Suppressor macrophage treated with lipopolysaccharide for 4 hours (primary cell): ENCODE measurements at regions not wholly inside any gene's neighbourhood (a gene's known extent, or its start where the extent isn't known, plus 50 kb on each side); places are given as distances from the start of the nearest gene placed in this dataset.
A peak's percentile ranks its signal among the peaks of the same experiment; 100 is the strongest.

Source experiments
- DNase-seq: peaks from one replicate; pipeline ENCODE4 v3.0.0-alpha.2; 2020

DNA sequence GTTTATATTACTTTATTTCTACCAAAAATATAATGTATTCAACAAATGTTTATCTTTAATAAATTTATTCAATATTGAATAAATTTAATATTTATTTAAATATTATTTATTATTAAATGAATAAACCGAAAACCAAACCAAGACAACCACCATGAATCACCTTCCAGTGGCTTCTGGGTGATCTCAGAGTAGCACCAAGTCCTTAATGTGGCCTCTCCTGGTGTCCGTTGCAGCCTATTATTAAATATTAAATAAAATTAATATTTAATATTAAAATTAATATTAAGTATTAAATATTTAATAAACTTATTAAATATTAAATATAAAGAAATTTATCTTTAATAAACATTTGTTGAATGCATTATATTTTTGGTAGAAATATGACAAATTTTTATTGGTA lies 143.3 kb upstream of the PLPP4 start:
- DNase-seq, result no peak

DNA sequence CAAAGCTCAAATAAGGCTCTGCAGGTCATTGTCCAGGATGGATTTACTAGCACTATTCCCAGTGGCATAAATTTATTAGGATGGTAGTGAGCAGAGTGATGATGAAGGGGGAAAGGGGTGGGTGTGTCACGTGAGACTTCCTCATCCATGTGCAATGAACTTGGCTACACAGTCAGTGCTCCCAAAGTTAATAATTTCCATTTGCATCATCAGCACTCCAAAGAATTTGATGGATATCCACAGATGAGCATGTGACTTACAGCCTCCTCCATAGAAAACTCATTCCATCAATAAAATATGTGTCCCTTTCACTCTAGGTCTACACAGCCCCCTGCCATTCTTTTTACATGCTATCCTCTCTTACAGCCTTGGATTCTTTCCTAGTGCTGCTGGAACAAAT lies 142.6 kb upstream of the PLPP4 start:
- DNase-seq, result no peak

DNA sequence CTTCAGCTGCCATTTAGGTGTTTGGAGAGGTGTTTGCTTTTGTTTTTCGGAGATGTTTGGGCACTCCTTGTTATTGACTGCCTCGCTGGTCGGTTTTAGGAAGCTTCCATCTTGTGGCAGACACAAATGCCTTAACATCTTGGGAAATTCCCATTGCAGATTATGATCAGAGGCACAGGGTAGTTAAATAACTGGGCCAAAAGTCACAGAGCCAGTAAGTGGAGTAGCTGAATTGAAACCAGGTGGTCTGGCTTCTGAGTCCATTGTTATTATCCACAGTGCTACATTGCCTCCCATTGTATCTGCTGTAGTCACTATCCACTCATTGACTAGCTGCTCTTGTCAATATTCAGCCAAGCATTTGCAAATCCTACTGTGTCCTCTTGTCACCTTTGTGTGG lies 138.2 kb upstream of the PLPP4 start:
- no peak for DNase-seq

DNA sequence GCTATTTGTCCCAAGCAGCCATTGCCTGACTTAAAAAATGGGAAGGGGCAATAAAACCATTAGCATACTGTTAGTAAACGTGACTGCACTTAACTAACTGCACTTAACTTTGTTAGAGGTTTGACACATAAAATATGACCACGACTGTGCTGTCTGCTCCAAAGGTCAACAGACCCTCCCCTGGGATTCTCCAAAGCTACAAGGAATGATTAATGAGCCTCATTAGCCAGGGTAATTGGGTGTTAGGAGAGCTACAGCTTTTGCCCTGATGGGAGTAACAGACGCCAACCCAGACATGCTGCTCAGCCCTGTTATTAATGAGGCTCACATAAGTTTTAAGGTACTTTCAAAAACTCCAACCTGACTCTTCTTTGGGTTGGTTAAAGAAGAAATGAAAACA lies 129.4 kb upstream of the PLPP4 start:
- DNase-seq, result no peak

DNA sequence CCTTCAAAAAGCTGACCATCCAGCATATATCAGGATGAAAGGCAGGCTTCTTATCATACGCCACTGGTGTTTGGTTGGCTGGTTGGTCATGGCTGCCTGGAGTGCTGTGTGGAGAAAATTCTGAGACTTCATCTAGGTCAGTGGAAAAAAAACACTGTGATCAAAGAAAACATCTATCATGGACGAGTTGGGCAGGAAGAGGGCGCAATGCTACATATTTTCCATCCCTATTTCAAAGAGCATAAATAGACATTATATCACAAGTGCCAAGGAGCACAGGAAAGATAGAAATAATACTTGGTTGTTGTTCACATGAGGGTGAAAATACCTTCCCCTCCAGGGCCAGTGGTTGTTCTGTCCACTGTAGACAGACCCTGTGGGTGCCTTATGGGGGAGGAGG lies 128.4 kb upstream of the PLPP4 start:
- DNase-seq, result no peak

DNA sequence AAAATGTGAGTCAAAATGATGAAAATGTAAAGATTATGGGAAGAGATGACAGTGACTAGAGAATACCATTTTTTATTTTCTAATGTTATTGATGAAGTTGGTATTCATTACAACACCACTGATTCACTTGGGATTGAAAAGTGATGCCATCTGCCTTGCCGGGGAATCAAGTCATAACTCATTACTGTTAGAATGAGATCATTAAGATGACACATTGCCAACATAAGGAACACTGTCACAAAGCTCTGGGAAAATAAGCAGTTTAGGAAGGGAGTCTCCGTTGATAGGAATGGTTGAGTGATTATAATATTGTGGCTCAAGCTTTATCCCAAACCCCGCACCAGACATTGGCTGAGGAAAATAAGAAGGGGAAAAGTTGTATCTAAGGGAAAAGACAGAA lies 121.5 kb upstream of the PLPP4 start:
- peak; percentile 3 for DNase-seq

DNA sequence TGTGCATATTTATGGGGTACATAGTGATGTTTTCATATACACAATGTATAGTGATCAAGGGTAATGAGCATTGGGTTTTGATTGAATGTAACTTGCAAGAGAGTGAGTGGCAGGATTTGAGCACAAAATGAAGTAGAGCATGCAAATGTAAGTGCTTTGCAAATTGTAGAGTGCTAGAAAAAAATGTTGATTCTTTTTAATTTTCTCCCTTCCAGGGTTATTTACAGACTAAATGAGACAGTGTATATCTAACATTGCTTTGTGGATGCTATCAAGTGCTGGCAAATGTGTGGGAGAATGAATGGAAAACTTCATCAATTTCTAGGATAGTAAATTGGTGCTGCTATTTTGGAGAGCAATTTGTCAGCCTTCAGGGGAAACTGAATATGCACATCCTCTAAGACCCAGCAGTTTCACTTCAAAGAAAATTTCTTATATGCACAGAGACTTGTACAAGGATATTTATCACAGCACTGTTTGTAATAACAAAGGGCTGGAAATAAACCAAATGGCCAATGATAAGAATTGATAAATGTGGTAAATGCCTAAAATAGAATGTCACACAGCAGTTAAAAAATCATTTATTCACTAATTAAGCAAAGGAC lies 120.6 kb upstream of the PLPP4 start:
- no peak for DNase-seq

DNA sequence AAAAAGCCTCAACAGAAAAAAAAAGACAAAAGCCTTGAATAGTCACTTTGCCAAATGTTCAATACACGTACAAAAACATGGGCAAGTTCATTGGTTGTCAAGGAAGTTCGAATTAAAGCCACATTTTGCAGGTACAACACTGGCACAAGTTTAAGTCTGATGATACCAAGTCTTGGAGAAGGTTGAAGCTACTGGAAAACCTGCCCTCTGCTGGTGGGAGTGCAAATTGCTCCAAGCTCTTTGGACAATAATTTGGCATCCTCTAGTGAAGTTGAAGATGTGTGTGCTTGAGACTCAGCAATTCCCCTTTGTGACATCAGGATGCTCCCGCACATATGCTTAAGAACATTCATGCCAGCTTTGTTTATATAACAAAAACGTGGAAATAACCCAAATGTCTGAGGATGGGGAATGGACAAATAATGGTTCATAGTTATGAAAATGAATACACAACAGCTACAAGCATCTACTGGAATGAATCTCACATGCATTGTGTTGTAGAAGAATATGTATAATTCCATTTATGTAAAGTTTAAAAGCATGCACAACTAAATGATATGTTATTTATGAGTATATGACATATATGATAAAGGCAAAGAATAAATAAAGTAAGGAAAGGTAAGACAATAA lies 120.0 kb upstream of the PLPP4 start:
- peak; percentile 65 for DNase-seq

DNA sequence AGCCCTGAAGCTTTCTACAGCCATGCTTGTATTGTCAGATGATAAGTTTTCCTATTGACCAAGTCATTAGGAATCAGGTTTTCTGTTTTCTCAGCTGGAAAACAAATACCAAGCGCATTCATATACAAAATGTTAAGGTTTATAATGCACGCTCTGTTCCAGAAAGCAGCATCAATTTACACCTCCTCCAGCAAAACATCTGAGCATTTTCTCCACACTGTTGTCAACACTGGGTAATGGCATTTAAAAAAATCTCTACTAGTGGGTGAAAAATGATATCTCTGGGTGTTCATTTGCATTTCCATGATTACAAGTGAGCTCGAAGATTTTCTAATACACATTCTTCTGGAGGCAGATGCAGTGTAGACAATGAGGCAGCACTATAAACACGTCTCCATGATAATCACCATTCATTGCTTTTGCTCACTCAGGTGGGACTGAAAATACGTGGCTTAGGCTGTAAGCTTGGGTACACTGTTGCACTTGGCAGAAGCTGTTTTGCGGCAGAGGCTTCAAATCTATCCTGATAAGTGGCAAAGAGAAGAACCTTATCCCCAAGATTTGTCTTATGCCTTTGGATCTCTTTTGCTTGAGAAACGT lies 114.8 kb upstream of the PLPP4 start:
- DNase-seq, result no peak

DNA sequence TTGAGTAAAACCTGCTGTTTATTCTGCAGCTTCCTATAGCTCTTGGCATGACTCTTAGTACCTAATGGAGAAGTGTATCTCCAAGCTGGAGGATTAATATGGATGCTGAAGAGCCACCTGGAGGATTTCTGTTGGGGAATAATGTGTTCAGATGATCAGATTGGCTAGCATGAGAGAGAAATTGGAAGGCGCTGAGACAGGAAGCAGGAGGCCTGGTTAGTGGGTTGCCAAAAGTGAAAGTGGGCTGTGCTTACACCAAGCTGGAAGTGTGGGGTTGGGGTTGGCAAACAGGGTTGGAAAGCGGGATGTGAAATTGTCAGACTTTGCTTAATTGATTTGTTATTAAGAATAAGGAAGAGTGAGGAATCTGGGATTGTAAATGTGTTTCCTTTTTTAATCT lies 111.8 kb upstream of the PLPP4 start:
- no peak for DNase-seq

DNA sequence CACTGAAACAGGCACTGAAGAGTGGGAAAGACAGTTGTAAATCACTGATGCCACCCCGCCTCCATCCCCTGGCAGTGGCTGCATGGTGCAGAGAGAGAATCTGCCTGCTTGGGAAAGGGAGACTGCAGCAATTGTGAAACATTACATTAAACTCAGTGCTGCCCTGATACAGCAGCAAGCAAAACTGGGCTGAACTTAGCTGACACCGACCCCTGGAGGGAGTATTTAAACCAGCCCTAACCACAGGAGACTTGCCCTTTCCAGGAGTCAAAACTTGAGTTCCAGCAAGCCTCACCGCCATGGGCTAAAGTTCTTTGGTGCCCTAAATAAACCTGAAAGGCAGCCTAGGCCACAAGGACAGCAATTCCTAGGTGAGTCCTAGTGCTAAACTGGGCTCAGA lies 109.4 kb upstream of the PLPP4 start:
- no peak for DNase-seq

DNA sequence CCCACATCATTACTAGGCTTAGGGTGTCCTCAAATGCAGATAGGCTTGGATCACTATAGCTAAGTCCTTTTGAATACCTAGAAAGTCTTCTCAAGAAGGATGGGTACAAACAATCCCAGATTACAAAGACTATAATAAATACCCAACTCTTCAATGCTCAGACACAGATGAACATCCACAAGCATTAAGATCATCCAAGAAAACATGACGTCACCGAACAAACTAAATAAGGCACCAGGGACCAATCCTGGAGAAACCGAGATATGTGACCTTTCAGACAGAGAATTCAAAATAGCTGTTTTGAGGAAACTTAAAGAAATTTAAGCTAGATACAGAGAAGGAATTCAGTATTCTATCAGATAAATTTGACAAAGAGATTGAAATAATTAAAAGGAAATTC lies 108.0 kb upstream of the PLPP4 start:
- no peak for DNase-seq

DNA sequence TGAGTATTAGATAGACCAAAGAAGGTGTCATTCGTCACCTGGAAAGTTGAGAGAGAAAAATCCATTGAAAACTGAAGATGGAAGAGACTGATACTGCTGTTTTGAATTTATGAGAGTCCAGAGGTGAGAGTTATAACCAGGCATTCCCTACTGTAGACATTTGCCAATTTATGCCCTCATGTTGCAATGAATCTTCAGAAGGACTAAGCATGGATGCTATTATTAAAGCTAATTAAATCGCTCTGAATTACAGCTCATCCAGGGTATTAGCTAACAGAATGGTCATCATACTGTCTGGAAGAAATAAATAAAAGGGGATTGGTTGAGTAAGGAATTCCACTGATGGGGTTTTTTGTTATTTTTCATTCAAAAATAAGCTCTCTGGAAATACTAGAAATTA lies 101.6 kb upstream of the PLPP4 start:
- DNase-seq, result no peak

DNA sequence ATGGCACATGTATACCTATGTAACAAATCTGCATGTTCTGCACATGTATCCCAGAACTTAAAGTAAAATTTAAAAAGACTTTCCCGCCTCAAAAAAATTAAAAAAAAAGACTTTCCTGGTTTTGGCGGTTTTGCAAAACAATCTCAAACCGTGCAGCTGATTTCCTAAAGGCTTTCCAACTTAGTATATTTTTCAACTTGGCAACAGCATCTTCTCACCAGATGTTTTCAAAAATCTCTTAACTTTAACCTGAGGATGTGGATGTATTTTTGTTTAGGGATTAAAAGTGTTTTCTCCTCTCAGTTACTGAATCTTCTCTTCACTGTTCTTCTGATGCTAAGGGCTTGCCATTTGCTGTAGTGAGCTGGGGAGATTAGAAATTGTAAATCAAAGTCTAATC lies 96.5 kb upstream of the PLPP4 start:
- no peak for DNase-seq

DNA sequence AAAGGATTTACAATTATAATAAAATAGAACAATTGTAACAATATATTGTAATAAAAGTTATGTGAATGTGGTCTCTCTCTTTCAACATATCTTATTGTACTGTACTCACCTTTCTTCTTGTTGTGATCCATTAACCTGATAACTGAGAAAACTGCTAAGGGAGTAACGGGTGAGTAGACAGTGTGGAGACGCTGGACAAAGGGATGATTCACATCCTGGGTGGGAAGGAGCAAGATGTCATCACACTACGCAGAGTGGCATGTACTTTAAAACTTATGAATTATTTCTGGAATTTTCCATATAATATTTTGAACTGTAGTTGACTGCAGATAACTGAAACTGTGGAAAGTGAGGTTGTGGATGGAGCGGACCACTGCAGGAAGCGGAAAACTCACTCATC lies 91.2 kb upstream of the PLPP4 start:
- no peak for DNase-seq

DNA sequence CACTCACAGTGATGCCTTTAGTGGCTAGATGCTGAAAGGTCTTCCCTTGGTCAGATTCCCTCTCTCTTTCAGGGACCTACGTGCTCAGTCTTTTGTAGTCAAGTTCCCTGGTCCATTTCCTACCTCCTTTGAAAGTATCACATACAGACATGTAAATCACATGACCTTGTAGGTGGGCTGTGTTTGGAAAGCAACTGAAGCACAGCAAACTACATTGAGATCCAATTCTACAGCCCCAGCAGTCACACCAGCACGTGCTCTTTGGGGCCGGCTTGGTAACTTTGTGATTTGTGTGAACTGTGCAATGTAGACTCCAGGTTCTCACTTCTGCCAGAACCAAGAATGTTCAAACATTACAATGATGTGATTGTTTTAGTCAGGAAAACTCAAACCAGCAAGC lies 89.7 kb upstream of the PLPP4 start:
- DNase-seq, result no peak

DNA sequence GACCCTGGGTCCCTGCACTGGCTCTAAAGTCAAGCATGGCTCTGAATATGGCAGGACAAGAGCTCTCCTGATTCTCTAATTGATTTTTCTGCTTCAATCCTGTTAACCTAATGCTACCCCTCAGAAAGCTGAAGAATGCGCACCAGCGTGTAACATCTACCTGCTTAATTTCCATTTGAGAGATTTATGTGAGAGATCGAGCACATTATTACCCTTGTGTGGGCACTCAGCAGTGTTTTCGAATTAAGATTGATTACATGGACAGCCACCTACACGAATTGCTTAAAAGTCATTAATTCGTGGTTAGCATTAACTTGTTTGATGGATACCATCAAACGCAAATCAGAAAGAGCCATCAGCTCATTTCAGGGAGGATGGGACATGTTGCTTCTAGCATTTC lies 88.7 kb upstream of the PLPP4 start:
- no peak for DNase-seq

DNA sequence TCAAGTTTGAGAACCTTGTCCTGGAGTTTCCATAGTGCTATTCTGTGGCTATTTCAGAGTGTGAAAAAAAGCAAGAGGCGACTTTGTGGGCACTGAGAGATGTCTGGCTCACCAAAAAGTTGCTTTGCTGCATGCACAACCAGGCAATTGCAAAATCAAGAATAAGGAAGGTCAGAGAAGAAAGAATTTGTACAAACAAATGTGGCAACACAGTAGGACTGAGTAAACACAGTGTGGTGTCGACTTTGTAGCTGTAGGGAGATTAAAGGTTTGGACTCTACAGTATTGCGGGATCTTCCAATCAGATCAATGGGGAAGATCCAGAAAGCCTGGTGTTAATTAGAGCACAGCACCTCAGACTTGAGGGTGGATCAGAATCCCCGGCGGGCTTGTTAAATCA lies 88.1 kb upstream of the PLPP4 start:
- DNase-seq, result no peak

DNA sequence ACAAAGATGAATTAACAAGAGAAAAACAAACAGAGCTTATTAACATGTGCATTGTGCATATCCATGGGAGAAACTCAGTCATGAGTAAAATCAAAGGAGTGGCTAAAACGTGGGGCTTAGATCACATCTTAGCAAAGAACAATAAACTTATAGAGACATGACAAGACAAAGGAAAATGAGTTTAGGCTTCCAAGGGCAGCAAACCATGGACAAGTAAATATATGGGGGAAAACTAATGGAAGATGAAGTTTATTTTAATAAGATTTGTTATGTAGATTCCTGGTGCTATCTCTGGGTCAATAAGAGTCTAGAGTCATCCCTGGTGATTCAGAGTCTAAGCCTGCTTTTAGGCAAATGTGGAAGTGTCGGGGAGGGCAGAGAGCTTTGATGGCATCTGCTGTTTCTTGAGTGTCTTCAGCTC lies 87.2 kb upstream of the PLPP4 start:
- DNase-seq, result peak; percentile 2

DNA sequence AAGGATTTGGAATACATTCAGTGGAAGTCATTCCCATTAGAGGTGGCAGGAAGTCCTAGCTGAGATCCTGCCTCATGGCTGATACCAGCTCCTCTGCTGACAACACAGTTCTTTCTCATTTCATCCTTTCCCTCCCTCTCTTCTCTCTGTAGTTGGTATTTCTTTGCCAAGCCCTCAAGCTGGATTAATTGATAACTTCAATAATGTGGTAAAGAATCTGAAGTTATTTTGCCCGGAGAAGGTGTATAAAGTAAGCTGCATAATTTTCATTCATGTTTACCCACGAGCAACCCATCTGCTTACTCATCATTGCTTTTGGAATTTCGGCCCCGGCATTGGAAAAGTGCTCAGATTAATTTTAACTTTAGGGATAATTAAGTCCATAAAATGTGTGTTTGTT lies 85.2 kb upstream of the PLPP4 start:
- DNase-seq, result no peak

DNA sequence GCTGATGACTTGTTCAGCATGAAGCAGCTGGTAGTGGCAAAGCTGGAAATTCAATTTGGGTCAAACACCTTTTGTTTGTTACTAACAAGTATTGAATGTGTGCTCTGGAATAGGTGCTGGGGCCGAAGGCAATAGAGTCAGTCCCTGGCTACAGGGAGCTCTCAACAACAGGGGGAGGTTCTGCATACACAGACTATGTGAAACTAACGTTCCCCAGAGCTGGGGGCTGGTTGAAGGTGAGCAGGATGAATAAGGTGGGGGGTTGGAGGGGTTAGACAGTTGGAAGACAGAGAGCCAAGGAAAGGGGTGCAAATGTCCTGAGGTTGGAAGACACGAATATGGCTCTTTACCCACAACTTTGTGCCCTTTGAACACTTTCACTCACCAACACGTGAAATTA lies 84.1 kb upstream of the PLPP4 start:
- DNase-seq, result no peak

DNA sequence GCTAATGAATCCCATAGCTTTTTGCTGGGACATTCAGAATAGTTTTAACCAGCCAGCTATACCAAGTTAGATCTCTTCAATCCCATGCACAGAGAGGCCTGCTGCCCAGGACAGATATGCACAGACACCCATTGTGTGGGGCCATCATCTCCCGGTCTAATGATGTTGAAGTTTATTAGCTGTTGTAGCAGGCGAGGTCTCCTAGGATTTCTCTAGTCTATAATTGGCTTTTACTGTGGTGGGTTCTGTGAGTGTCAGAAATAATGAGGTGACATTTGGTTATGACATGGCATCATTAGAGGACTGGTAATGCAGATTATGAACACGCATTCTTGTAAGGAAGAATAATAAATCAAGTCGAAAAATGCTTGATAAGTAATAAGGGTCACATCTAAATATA lies 81.4 kb upstream of the PLPP4 start:
- DNase-seq, result no peak

DNA sequence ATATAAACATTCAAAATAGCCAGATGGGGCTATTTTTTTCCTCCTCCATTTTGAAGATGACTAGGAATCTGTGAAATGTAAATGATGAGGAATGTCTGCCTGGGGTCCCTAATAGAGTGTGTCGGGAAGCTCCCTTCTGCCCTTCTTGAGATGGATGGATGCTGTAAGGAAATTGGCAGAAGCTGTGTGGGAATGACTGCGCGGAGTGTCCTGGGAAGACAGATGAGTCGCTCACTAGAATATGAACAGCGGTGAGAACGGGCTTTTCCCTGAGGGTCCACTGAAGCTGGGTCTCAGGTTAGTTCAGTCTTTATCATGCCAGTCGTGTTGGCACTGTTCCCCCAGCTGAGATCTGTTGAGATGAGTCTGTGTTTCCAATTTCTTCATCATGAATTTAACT lies 75.1 kb upstream of the PLPP4 start:
- no peak for DNase-seq

DNA sequence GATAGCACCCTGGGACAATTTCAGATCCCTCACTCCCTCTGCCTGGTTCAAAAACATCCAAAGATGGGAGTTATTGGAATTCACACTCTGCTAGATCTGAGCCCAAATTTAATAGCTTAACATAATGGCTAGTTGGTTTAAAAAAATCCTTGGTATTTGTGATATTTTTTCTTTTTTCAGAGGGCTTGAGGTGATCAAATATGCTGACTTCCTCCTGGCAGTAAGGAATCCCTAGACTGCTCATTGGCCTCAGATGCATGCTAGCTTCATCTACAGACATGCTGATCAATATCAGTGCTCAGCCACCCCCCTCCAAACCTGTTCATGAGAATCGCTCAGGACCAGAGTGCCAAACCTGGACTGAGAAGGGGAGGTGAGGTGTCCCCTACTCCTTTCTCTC lies 74.7 kb upstream of the PLPP4 start:
- DNase-seq, result no peak

DNA sequence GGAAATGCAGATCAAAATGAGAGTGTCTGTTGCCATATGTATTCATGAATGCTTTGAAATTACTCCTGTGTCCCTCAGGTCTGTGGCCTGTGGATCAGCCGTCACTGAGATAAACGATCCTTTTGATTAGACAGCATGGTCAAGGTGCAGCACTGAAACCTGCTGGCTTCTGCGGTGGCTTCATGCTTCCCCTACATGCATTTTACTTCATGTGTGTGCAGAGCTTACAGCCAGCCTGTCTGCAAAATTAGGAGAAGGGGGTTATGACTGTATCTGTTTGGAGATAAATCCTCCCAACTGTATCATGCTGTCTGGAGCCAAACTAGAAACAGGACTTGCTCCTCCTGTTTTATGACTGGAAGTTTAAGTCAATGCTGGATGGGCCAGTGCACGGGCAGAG lies 71.0 kb upstream of the PLPP4 start:
- no peak for DNase-seq
